Transverse colon (tissue), 3 donors: ENCODE measurements at regions not wholly inside any gene's neighbourhood (a gene's known extent, or its start where the extent isn't known, plus 50 kb on each side); places are given as distances from the start of the nearest gene placed in this dataset.

Experiments
- EP300 ChIP-seq: sonication (generic); formaldehyde crosslinking; IDR thresholded peaks from one replicate; pipeline ENCODE4 v1.6.1; 2017; ENCODE audit warnings: antibody characterized with exemption, low read depth
- POLR2A ChIP-seq: fragments of 450-650 bp; IDR thresholded peaks from one replicate; pipeline ENCODE4 v1.6.1; 2016; ENCODE audit warnings: antibody characterized with exemption, mild to moderate bottlenecking, moderate library complexity
- TF ChIP-seq, protein P1 (sequence below), 5 experiments: fragments of 200-600 bp in 3 of 5; fragments of 450-650 bp in 2 of 5; sonication (generic) in 3 of 5; IDR thresholded peaks; 1 replicate in 2 of 5; 2 replicates in 3 of 5; pipeline ENCODE4 v1.5.1; 2016 to 2017; ENCODE audit warnings: antibody characterized with exemption in 5 of 5, inconsistent platforms in 3 of 5, mild to moderate bottlenecking in 2 of 5, moderate library complexity in 1 of 5

DNA sequence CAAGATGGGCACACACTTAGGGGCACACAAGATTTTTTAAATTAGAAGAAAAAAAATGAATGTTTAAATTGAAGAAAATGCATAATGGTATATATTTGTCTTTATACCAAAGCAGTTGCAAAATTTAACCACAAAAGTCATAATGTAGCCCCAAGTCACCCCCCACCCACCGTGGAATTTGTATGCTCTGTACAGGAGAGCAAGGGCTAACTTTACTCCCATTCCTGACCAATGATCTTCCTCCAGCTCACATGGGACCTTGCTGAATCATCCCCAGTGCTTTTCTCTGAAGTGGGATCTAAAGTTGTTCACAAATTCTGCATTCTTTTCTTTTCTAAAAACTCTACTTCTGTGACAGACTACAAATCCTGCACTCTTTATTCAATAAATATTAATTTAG lies 597.0 kb downstream of the UQCRFS1 start:
- TF ChIP-seq, protein P1, sequence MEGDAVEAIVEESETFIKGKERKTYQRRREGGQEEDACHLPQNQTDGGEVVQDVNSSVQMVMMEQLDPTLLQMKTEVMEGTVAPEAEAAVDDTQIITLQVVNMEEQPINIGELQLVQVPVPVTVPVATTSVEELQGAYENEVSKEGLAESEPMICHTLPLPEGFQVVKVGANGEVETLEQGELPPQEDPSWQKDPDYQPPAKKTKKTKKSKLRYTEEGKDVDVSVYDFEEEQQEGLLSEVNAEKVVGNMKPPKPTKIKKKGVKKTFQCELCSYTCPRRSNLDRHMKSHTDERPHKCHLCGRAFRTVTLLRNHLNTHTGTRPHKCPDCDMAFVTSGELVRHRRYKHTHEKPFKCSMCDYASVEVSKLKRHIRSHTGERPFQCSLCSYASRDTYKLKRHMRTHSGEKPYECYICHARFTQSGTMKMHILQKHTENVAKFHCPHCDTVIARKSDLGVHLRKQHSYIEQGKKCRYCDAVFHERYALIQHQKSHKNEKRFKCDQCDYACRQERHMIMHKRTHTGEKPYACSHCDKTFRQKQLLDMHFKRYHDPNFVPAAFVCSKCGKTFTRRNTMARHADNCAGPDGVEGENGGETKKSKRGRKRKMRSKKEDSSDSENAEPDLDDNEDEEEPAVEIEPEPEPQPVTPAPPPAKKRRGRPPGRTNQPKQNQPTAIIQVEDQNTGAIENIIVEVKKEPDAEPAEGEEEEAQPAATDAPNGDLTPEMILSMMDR (IDR thresholded peaks at IDR 0.05), result no peak
- TF ChIP-seq POLR2A, result no peak
- TF ChIP-seq EP300, result no peak
